Fibroblast of lung (primary cell): ENCODE measurements at regions not wholly inside any gene's neighbourhood (a gene's known extent, or its start where the extent isn't known, plus 50 kb on each side); places are given as distances from the start of the nearest gene placed in this dataset.
A peak's percentile ranks its signal among the peaks of the same experiment; 100 is the strongest.

Experiments
- DNase-seq, 2 donors: peaks; one replicate each; pipeline versions ENCODE4 v3.0.0 to v3.0.0-alpha.2; 2010; ENCODE audit warnings: low read depth in 2 of 2
- H2AFZ ChIP-seq: 2 replicates; pipeline ENCODE4 v1.5.1; 2012; ENCODE audit warnings: low read length, control low read depth, inconsistent platforms
- H3K27ac ChIP-seq: 2 replicates; pipeline ENCODE4 v1.5.1; 2011; ENCODE audit warnings: low read length, control low read depth; ENCODE audit not compliant: insufficient read depth
- H3K27me3 ChIP-seq: 2 replicates; pipeline ENCODE4 v1.5.1; 2011; ENCODE audit warnings: mild to moderate bottlenecking, low read length; ENCODE audit not compliant: control insufficient read depth, insufficient read depth
- H3K36me3 ChIP-seq: 2 replicates; pipeline ENCODE4 v1.5.1; 2011; ENCODE audit warnings: low read length; ENCODE audit not compliant: control insufficient read depth, insufficient read depth
- H3K4me1 ChIP-seq: 2 replicates; pipeline ENCODE4 v1.5.1; 2011; ENCODE audit warnings: low read length; ENCODE audit not compliant: control insufficient read depth, insufficient read depth; ENCODE audit errors: extremely low read depth
- H3K4me2 ChIP-seq: 2 replicates; pipeline ENCODE4 v1.5.1; 2011; ENCODE audit warnings: low read length, control low read depth; ENCODE audit not compliant: insufficient read depth; ENCODE audit errors: extremely low read depth
- H3K4me3 ChIP-seq, 4 experiments: fragments of 200-600 bp in 1 of 4; sonication (generic) in 1 of 4; replicated peaks in 1 of 4; 2 replicates each; pipeline ENCODE4 v1.5.1; 2011 to 2016; ENCODE audit warnings: low read length in 4 of 4, low read depth in 3 of 4, mild to moderate bottlenecking in 3 of 4, control low read depth in 2 of 4, inconsistent platforms in 1 of 4, mixed read lengths in 1 of 4; ENCODE audit not compliant: insufficient read depth in 1 of 4; ENCODE audit errors: control extremely low read depth in 1 of 4
- H3K79me2 ChIP-seq: 2 replicates; pipeline ENCODE4 v1.5.1; 2012; ENCODE audit warnings: mild to moderate bottlenecking, low read length, inconsistent platforms; ENCODE audit not compliant: control insufficient read depth, insufficient read depth
- H3K9ac ChIP-seq: 2 replicates; pipeline ENCODE4 v1.5.1; 2011; ENCODE audit warnings: mild to moderate bottlenecking, low read length, control low read depth; ENCODE audit not compliant: insufficient read depth
- H3K9me3 ChIP-seq: 2 replicates; pipeline ENCODE4 v1.5.1; 2012; ENCODE audit warnings: low read depth, low read length; ENCODE audit not compliant: control insufficient read depth, insufficient read depth
- H4K20me1 ChIP-seq: 2 replicates; pipeline ENCODE4 v1.5.1; 2011; ENCODE audit warnings: low read length; ENCODE audit not compliant: control insufficient read depth, insufficient read depth; ENCODE audit errors: extremely low read depth
- EZH2 ChIP-seq: IDR thresholded peaks from 2 replicates; pipeline ENCODE4 v1.5.1; 2012; ENCODE audit warnings: low read length, control low read depth, mild to moderate bottlenecking; ENCODE audit errors: missing control alignments
- TF ChIP-seq, protein P1 (sequence below), 2 donors: IDR thresholded peaks in 1 of 2; conservative IDR thresholded peaks in 1 of 2; 1 replicate in 1 of 2; 2 replicates in 1 of 2; pipeline ENCODE4 v1.5.1; 2011 to 2012; ENCODE audit warnings: low read length in 2 of 2, control low read depth in 1 of 2, inconsistent platforms in 1 of 2, low read depth in 1 of 2, mild to moderate bottlenecking in 1 of 2

DNA sequence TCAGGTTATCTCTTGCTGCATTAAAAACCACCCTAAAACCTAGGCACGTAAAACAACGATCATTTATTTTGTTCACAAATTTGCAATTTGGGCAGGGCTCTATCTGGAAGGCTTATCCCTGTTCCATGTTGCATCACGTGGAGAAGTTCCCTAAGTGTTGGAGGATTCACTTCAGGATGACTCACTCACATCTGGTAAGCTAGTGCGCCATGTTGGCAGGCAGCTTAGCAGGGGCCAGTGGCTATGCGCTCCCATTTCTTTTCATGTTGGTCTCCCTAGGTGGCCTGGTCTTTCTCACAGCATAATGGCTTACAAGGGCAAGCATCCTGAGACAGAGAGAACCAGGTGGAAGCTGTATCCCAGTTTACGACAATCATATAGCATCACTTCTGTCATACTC, 226.8 kb downstream of the BLID start:
- Histone ChIP-seq H4K20me1 (no peaks in the 10 kb centered on the region), H3K4me3 (no peak overlapping the region), H3K27ac (no peak overlapping the region), H2AFZ (no peak overlapping the region), H3K4me2 (no peak overlapping the region), H3K36me3 (no peaks in the 10 kb centered on the region), H3K9me3 (no peaks in the 10 kb centered on the region), H3K79me2 (no peaks in the 10 kb centered on the region), H3K4me1 (peaks cover 7% of the 10 kb centered on the region), H3K9ac (no peak overlapping the region), H3K27me3 (no peaks in the 10 kb centered on the region)
- no peak for TF ChIP-seq EZH2
- TF ChIP-seq, protein P1, sequence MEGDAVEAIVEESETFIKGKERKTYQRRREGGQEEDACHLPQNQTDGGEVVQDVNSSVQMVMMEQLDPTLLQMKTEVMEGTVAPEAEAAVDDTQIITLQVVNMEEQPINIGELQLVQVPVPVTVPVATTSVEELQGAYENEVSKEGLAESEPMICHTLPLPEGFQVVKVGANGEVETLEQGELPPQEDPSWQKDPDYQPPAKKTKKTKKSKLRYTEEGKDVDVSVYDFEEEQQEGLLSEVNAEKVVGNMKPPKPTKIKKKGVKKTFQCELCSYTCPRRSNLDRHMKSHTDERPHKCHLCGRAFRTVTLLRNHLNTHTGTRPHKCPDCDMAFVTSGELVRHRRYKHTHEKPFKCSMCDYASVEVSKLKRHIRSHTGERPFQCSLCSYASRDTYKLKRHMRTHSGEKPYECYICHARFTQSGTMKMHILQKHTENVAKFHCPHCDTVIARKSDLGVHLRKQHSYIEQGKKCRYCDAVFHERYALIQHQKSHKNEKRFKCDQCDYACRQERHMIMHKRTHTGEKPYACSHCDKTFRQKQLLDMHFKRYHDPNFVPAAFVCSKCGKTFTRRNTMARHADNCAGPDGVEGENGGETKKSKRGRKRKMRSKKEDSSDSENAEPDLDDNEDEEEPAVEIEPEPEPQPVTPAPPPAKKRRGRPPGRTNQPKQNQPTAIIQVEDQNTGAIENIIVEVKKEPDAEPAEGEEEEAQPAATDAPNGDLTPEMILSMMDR (conservative IDR thresholded peaks at IDR 0.05 in 1 of 2, IDR thresholded peaks at IDR 0.05 in 1 of 2; ENCODE audit: low read depth in 1 of 2, low read length in 2 of 2), result no peak
- peak; percentile 39 to 50 for DNase-seq

DNA sequence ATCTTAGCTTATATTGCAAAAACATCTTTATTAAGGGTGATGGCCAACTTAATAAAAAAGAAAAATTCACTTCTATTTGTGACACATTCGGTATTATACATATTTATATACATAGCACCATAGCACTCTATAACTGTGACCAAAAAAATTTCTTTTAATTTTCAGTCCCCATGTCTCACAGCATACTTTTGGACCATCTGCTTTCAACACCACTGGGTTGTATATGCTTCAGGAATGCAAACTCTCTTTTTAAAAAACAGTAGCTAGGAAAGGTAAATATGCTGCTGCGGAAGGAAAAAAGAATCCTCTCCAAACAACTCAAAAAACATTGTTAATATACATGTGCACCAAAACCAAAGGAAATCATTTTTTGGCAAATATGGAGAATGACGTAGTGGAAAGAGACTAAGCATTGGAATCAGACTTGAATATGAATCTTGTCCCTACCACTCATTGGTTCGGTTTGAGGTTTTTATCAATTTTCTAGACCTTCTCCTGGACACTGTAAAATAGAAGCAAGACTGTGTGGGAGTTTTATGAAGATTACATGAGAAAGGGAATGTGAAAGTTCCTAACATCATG, 227.9 kb downstream of the BLID start:
- peaks cover 7% of the 10 kb centered on the region for H3K4me1 ChIP-seq
- H3K9ac ChIP-seq, result no peak overlapping the region
- H3K27ac ChIP-seq, result no peak overlapping the region

DNA sequence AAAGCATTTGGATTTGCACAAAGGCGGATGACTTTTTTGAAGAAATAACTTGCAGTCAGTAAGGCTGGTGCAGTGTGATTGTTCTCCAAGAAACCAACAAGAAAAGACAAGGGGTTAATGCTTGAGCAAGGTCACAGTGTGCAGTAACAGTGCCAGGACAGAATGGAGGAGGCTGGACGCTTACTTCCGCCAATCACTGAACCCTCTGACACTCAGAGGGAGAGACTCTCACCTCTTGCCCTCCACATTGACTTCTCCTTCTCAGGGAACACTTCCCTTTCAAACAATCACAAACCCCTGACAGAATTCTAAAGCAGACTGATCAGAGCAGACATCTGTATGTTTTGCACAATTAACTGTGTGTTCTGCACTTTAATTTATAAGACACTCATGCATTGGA, 228.4 kb downstream of the BLID start:
- H4K20me1 ChIP-seq, result no peaks in the 10 kb centered on the region
- no peak for DNase-seq
- TF ChIP-seq, protein P1 (conservative IDR thresholded peaks at IDR 0.05 in 1 of 2, IDR thresholded peaks at IDR 0.05 in 1 of 2; ENCODE audit: low read depth in 1 of 2, low read length in 2 of 2), result no peak
- no peak for TF ChIP-seq EZH2
- H3K79me2 ChIP-seq, result no peaks in the 10 kb centered on the region
- no peak overlapping the region for H3K4me3 ChIP-seq
- H3K4me1 ChIP-seq, result peaks cover 7% of the 10 kb centered on the region
- no peaks in the 10 kb centered on the region for H3K9me3 ChIP-seq
- no peaks in the 10 kb centered on the region for H3K36me3 ChIP-seq
- H3K27me3 ChIP-seq, result no peaks in the 10 kb centered on the region
- no peak overlapping the region for H2AFZ ChIP-seq
- H3K9ac ChIP-seq, result no peak overlapping the region
- no peak overlapping the region for H3K4me2 ChIP-seq
- H3K27ac ChIP-seq, result no peak overlapping the region

More for the DNA sequence above, 227.9 kb downstream of the BLID start:
- TF ChIP-seq EZH2, result no peak
- TF ChIP-seq, protein P1 (conservative IDR thresholded peaks at IDR 0.05 in 1 of 2, IDR thresholded peaks at IDR 0.05 in 1 of 2; ENCODE audit: low read depth in 1 of 2, low read length in 2 of 2), result no peak
- H2AFZ ChIP-seq, result no peak overlapping the region
- no peaks in the 10 kb centered on the region for H3K36me3 ChIP-seq
- no peaks in the 10 kb centered on the region for H3K79me2 ChIP-seq
- no peaks in the 10 kb centered on the region for H4K20me1 ChIP-seq
- H3K27me3 ChIP-seq, result no peaks in the 10 kb centered on the region
- no peaks in the 10 kb centered on the region for H3K9me3 ChIP-seq
- H3K4me3 ChIP-seq, result no peak overlapping the region
- no peak overlapping the region for H3K4me2 ChIP-seq
- DNase-seq, result no peak
